PC-9 (cell line): ENCODE measurements at regions not wholly inside any gene's neighbourhood (a gene's known extent, or its start where the extent isn't known, plus 50 kb on each side); places are given as distances from the start of the nearest gene placed in this dataset.

Experiments
- CTCF ChIP-seq: fragments of 200-600 bp; sonication (generic); conservative IDR thresholded peaks from 2 replicates; pipeline ENCODE4 v1.6.1; 2017; ENCODE audit warnings: mixed run types, antibody characterized with exemption, mild to moderate bottlenecking, moderate library complexity
- EZH2 ChIP-seq: fragments of 200-600 bp; sonication (generic); IDR thresholded peaks from 2 replicates; pipeline ENCODE4 v1.8.0; 2017; ENCODE audit warnings: antibody characterized with exemption, low read depth

GRCh38 chr11:10394229-10395101 lies 60.6 kb upstream of the AMPD3 start:
- TF ChIP-seq CTCF, result no peak
- TF ChIP-seq EZH2, result no peak
